Activated CD4-positive, alpha-beta T cell treated with anti-CD3 and anti-CD28 coated beads, Interleukin-10, Interleukin-2, amounts not matched to agents 100 ng/mL and 50 ng/mL, durations not matched to agents 16 hours and 8 hours (primary cell): ENCODE measurements at regions not wholly inside any gene's neighbourhood (a gene's known extent, or its start where the extent isn't known, plus 50 kb on each side); places are given as distances from the start of the nearest gene placed in this dataset.
"Not testable (repeated sequence)": the region's sequence is repeated elsewhere in the genome, so short reads cannot be mapped to it uniquely, and the experiment has no call there.

ENCODE experiments used
- DNase-seq: peaks from one replicate; pipeline ENCODE4 v3.0.0-alpha.2; 2020

GRCh38 chr15:39413558-39413957 is 167.3 kb upstream of the THBS1 start:
- peak; percentile 41 for DNase-seq

GRCh38 chr15:39414201-39414600 is 166.7 kb upstream of the THBS1 start:
- DNase-seq, result no peak

DNA sequence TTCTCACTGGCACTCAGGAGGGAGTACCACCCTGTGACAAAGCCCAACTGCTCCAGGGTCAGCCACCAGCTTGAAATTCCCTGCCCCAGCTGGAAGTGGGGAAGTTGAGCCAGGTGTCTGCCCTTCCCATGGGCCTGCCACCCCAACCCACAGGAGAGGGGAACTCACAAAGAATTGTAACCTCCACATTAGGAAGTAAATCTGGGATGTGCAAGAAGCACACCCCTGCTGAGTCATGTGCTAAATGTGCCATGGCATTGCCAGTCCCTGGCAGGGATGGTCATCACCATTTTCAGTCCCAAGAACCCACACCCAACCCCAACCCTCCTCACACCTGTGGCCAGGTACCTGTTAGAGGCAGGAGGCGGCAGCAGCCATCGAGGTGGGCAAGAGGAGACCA is 165.2 kb upstream of the THBS1 start:
- DNase-seq, result no peak

GRCh38 chr15:39416258-39416657 is 164.6 kb upstream of the THBS1 start:
- no peak for DNase-seq

DNA sequence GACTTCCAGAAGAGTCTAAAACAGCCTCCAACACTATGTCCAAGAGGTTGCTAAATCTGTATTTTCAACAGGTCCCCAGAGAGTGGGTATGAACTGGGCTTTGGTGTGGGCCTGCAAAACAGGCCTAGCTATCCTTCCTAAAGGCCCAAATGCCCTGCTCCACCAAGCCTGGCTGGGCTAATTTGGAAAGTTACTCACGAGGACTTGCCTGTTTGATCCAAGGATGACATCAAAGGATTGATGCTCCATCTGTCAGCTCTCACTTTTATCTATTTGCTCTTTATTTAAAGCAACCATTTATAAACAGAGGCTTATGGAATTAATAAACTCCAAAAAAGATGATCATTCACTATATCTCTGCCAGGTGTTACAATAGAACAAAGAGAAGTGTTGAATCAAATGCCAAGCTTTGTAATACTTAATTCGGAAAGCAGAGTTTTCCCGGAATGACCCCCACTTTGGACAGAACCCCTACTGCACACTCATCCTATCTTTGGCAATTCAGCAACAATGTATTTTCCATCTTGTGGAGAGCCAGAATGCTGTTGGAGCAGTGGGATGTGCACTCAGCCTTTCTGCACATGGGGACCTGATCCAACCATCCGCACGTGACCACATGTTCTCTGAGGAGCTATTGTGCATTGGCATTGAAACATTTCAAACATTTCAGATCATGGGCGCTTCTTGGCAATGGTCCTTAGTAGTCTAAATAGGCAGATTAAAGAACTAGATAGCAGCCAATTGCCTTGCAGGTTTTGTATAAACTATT is 163.3 kb upstream of the THBS1 start:
- DNase-seq, result no peak

- no peak for DNase-seq
Observed at GRCh38 chr15:39419651-39420050, 161.2 kb upstream of the THBS1 start.

- DNase-seq, result not testable (repeated sequence)
Observed at GRCh38 chr15:39420123-39420852, 160.6 kb upstream of the THBS1 start.

GRCh38 chr15:39420853-39421192 is 160.1 kb upstream of the THBS1 start:
- DNase-seq, result not testable (repeated sequence)

- DNase-seq, result peak; percentile 95
Observed at GRCh38 chr15:39426552-39427532, 154.0 kb upstream of the THBS1 start.

GRCh38 chr15:39427705-39428104 is 153.2 kb upstream of the THBS1 start:
- peak; percentile 28 for DNase-seq

DNA sequence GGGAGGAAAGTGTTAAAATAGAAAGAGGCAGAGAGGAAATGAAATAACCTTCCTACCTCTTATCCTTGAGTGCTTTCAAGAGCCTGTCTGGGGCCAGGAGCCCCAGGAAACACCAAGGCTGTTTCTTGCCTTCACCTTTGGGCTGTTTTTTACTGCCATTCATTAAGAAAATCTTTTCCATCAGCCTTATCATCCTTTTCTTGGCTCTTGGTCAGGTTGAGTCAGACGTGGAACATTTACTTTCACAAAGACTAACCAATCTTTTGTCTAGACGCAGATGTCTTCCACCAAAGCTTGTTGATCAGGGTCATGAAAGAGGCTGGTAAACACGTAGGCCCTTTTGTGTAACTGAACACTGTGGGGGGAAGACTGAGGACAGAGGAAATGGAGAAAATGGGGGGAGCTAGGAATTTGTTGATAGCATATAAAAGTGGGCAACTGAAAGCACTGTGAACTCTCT is 151.0 kb upstream of the THBS1 start:
- DNase-seq, result peak; percentile 72

- no peak for DNase-seq
Observed at GRCh38 chr15:39430389-39430788, 150.5 kb upstream of the THBS1 start.

GRCh38 chr15:39431376-39431775 is 149.5 kb upstream of the THBS1 start:
- no peak for DNase-seq

DNA sequence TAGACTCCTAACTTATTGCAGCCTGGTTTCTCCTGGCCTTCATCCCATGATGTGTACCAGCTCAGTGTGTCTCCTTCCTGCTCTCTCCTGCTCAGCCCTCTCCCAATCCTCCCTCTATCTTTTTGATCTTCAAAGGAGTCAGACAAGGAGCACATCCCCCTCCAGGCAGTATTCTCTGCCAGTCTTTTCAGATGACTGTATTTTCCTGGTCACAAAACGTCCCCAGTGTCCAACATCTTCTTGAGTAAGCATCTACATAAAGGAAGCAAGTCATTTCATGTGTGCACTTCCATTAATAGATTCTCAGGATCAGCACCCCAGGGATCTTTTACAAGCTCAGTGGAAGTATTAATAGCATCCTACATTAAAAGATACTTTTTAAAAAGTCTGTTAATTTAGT is 148.9 kb upstream of the THBS1 start:
- no peak for DNase-seq

DNA sequence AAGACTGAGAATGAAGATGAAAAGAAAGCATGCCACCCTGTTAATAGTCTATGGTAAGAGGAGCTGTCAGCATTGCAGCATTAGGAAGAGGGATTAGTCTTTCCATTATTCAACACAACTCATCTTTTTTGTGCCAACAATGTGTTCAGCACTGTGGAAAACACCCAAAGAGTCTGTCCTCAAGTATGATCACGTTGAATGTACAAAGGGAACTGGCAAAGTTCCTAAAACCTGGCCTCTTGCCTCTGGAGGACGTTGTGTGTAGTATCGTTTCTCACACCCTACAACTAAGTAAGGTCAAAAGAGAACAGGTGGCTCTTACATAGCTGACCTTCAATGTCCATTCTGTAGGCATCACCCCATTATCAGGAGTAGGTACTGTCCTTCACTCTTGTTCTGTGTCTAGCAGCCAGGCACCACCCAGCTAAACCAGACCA is 147.9 kb upstream of the THBS1 start:
- no peak for DNase-seq

- no peak for DNase-seq
Observed at GRCh38 chr15:39433376-39433775, 147.5 kb upstream of the THBS1 start.

- DNase-seq, result no peak
Observed at GRCh38 chr15:39434163-39434562, 146.7 kb upstream of the THBS1 start.

GRCh38 chr15:39434751-39435238 is 146.1 kb upstream of the THBS1 start:
- DNase-seq, result no peak

GRCh38 chr15:39435244-39435643 is 145.6 kb upstream of the THBS1 start:
- no peak for DNase-seq

DNA sequence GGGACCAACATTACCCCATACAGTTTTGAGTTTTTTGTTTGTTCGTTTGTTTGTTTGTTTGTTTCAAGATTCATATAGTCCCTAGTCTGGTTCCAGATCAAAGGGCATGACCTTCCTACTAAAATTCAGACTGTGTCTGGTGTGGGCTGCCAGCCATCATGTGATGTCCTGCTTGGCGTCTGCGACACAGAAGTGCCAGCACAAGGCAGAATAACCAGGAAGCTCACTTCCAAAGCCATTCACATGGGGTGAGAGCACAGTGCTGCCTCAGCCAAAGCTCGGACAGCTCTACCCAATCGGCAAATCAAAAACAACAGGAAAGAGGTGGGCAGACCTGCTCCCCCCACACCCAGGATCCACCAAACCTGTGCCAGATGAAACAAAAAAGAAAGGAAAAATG is 142.6 kb upstream of the THBS1 start:
- no peak for DNase-seq

DNA sequence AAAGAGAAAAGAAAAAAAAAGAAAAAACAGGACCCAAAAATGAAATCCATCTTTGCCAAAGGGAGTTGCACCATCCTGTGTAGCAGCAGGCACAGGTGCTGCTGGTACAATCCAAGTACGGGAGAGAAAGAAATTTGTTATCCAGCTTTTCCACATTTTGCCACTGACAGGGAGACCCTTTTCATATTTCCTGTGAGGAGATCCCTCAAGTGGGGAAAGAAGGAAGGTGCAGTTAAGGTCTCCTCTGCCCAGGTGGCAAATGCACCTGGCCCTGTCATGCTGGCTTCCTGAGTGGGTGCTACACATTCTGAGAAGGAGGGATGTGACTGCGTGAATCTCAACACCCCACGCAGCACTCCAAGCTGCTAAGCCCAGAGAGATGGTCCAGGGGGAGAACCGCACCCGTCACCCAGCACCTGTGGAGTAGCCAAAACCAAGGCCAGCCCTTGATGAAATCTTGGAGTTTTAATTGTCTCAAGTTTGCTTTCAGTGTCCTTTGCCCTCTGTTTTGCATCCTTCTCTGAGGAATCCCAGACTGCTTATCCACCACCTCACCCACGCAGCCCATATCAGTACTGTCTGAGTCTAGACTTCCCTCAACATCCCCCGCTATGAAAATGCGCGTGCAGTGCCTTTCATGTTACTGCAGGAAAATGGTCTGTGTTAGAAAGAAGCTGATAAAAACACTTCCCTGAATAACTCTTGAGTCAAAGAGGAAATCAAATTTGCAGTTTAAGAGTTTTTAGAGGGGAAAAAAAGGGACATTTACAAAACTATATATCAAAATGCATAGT is 141.9 kb upstream of the THBS1 start:
- DNase-seq, result no peak

- no peak for DNase-seq
Observed at GRCh38 chr15:39442898-39443297, 138.0 kb upstream of the THBS1 start.
